Hepatocyte (in vitro differentiated cells): ENCODE measurements at regions not wholly inside any gene's neighbourhood (a gene's known extent, or its start where the extent isn't known, plus 50 kb on each side); places are given as distances from the start of the nearest gene placed in this dataset.
"Not testable (repeated sequence)": the region's sequence is repeated elsewhere in the genome, so short reads cannot be mapped to it uniquely, and the experiment has no call there.

ENCODE experiments used
- DNase-seq: peaks from one replicate; pipeline ENCODE4 v3.0.0-alpha.2; 2016; ENCODE audit warnings: low spot score
- H2AFZ ChIP-seq: fragments of 200-600 bp; sonication (generic); 2 replicates; pipeline ENCODE4 v1.6.0; 2016; ENCODE audit warnings: antibody characterized with exemption, mild to moderate bottlenecking
- H3K27ac ChIP-seq: fragments of 200-600 bp; sonication (generic); 2 replicates; pipeline ENCODE4 v1.5.1; 2016; ENCODE audit warnings: mild to moderate bottlenecking
- H3K27me3 ChIP-seq: fragments of 200-600 bp; sonication (generic); 2 replicates; pipeline ENCODE4 v1.6.1; 2016
- H3K36me3 ChIP-seq: fragments of 200-600 bp; sonication (generic); replicated peaks from 2 replicates; pipeline ENCODE4 v1.5.1; 2016; ENCODE audit warnings: low read depth; ENCODE audit not compliant: insufficient read depth
- H3K4me1 ChIP-seq: fragments of 200-600 bp; sonication (generic); 2 replicates; pipeline ENCODE4 v1.5.1; 2016; ENCODE audit warnings: mild to moderate bottlenecking, moderate library complexity; ENCODE audit not compliant: insufficient read depth
- H3K4me2 ChIP-seq: fragments of 200-600 bp; sonication (generic); 2 replicates; pipeline ENCODE4 v1.6.0; 2016
- H3K4me3 ChIP-seq: fragments of 200-600 bp; sonication (generic); 2 replicates; pipeline ENCODE4 v1.5.1; 2016; ENCODE audit warnings: mild to moderate bottlenecking
- H3K79me2 ChIP-seq: fragments of 200-600 bp; sonication (generic); 2 replicates; pipeline ENCODE4 v1.6.0; 2017; ENCODE audit warnings: mild to moderate bottlenecking
- H3K9me2 ChIP-seq: fragments of 200-600 bp; sonication (generic); replicated peaks from 2 replicates; pipeline ENCODE4 v1.6.0; 2017; ENCODE audit warnings: mild to moderate bottlenecking; ENCODE audit not compliant: insufficient read depth
- H3K9me3 ChIP-seq: fragments of 200-600 bp; sonication (generic); 2 replicates; pipeline ENCODE4 v1.5.1; 2016; ENCODE audit warnings: low read depth, mild to moderate bottlenecking
- H4K20me1 ChIP-seq: fragments of 200-600 bp; sonication (generic); 2 replicates; pipeline ENCODE4 v1.6.0; 2016; ENCODE audit warnings: mild to moderate bottlenecking; ENCODE audit not compliant: insufficient read depth, poor library complexity, severe bottlenecking
- EZH2 ChIP-seq: fragments of 200-600 bp; sonication (generic); IDR thresholded peaks from 2 replicates; pipeline ENCODE4 v1.6.1; 2016; ENCODE audit warnings: antibody characterized with exemption, mild to moderate bottlenecking, borderline replicate concordance
- EZH2phosphoT487 ChIP-seq: fragments of 200-600 bp; sonication (generic); IDR thresholded peaks from one replicate; pipeline ENCODE4 v1.6.1; 2018; ENCODE audit warnings: antibody characterized with exemption, mild to moderate bottlenecking, low read depth, moderate library complexity; ENCODE audit not compliant: unreplicated experiment, severe bottlenecking
- WGBS: methylation state at CpG from one replicate; pipeline ENCODE4 v1.1.6; 2016; ENCODE audit warnings: low lambda C conversion rate; ENCODE audit errors: missing lambda C conversion rate; 5-methylcytosine and 5-hydroxymethylcytosine counted together
- TF ChIP-seq, protein P1 (sequence below): fragments of 200-600 bp; sonication (generic); IDR thresholded peaks from 2 replicates; pipeline ENCODE4 v1.5.1; 2016; ENCODE audit warnings: antibody characterized with exemption, mild to moderate bottlenecking; ENCODE audit not compliant: poor library complexity

GRCh38 chr7:69388452-69389137 lies 209.7 kb upstream of the AUTS2 start:
- no peak for DNase-seq
- no peaks in the 10 kb centered on the region for H3K9me2 ChIP-seq
- H3K27ac ChIP-seq: no peak overlapping the region
- H4K20me1 ChIP-seq: no peaks in the 10 kb centered on the region
- H3K4me2 ChIP-seq: no peak overlapping the region
- WGBS: 49% methylated on average over 8 of the region's 8 CpGs
- H3K79me2 ChIP-seq: no peaks in the 10 kb centered on the region
- peaks cover 9% of the 10 kb centered on the region for H3K4me1 ChIP-seq
- H2AFZ ChIP-seq: no peak overlapping the region
- no peak for TF ChIP-seq EZH2
- H3K4me3 ChIP-seq: no peak overlapping the region
- H3K27me3 ChIP-seq: no peaks in the 10 kb centered on the region
- no peaks in the 10 kb centered on the region for H3K9me3 ChIP-seq
- no peaks in the 10 kb centered on the region for H3K36me3 ChIP-seq

GRCh38 chr7:69389216-69389615 lies 209.1 kb upstream of the AUTS2 start:
- Histone ChIP-seq H2AFZ (no peak overlapping the region), H3K27me3 (no peaks in the 10 kb centered on the region), H3K27ac (no peak overlapping the region), H3K79me2 (no peaks in the 10 kb centered on the region), H3K9me2 (no peaks in the 10 kb centered on the region), H3K4me2 (no peak overlapping the region), H4K20me1 (no peaks in the 10 kb centered on the region), H3K4me1 (peaks cover 9% of the 10 kb centered on the region), H3K9me3 (no peaks in the 10 kb centered on the region), H3K4me3 (no peak overlapping the region), H3K36me3 (no peaks in the 10 kb centered on the region)
- TF ChIP-seq EZH2 (no peak), EZH2phosphoT487 (no peak)
- TF ChIP-seq, protein P1, sequence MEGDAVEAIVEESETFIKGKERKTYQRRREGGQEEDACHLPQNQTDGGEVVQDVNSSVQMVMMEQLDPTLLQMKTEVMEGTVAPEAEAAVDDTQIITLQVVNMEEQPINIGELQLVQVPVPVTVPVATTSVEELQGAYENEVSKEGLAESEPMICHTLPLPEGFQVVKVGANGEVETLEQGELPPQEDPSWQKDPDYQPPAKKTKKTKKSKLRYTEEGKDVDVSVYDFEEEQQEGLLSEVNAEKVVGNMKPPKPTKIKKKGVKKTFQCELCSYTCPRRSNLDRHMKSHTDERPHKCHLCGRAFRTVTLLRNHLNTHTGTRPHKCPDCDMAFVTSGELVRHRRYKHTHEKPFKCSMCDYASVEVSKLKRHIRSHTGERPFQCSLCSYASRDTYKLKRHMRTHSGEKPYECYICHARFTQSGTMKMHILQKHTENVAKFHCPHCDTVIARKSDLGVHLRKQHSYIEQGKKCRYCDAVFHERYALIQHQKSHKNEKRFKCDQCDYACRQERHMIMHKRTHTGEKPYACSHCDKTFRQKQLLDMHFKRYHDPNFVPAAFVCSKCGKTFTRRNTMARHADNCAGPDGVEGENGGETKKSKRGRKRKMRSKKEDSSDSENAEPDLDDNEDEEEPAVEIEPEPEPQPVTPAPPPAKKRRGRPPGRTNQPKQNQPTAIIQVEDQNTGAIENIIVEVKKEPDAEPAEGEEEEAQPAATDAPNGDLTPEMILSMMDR: no peak
- WGBS: 55% methylated on average over 4 of the region's 4 CpGs
- no peak for DNase-seq

DNA sequence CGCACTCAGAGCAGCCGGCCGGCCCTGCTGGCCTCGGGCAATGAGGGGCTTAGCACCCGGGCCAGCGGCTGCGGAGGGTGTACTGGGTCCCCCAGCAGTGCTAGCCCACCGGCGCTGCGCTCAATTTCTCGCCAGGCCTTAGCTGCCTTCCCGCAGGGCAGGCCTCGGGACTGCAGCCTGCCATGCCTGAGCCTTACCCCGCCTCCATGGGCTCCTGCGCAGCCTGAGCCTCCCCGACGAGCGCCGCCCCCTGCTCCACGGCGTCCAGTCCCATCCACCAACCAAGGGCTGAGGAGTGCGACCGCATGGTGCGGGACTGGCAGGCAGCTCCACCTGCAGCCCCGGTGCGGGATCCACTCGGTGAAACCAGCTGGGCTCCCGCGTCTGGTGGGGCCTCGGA lies 204.4 kb upstream of the AUTS2 start:
- WGBS: 94% methylated on average over 27 of the region's 30 CpGs
- not testable (repeated sequence) for H3K27me3 ChIP-seq, H3K36me3 ChIP-seq, H4K20me1 ChIP-seq, H3K9me3 ChIP-seq, H2AFZ ChIP-seq, H3K27ac ChIP-seq, H3K4me1 ChIP-seq, DNase-seq, H3K4me3 ChIP-seq, H3K9me2 ChIP-seq, H3K4me2 ChIP-seq, H3K79me2 ChIP-seq

GRCh38 chr7:69395061-69395714 lies 203.1 kb upstream of the AUTS2 start:
- peak; percentile 25 for DNase-seq
- Histone ChIP-seq H3K27me3 (no peaks in the 10 kb centered on the region), H3K27ac (peak overlapping the region; percentile 4), H2AFZ (no peak overlapping the region), H3K36me3 (no peaks in the 10 kb centered on the region), H3K9me3 (no peaks in the 10 kb centered on the region), H4K20me1 (no peaks in the 10 kb centered on the region), H3K9me2 (no peaks in the 10 kb centered on the region), H3K4me3 (no peak overlapping the region), H3K4me1 (no peaks in the 10 kb centered on the region), H3K79me2 (no peaks in the 10 kb centered on the region), H3K4me2 (peak overlapping the region; percentile 10)
- TF ChIP-seq, protein P1: no peak
- 82% methylated on average over 8 of the region's 8 CpGs for WGBS
